HG03439 (cell line): ENCODE measurements at regions not wholly inside any gene's neighbourhood (a gene's known extent, or its start where the extent isn't known, plus 50 kb on each side); places are given as distances from the start of the nearest gene placed in this dataset.
"Not testable (repeated sequence)": the region's sequence is repeated elsewhere in the genome, so short reads cannot be mapped to it uniquely, and the experiment has no call there.

Experiments
- ATAC-seq: cut with Tn5 transposase; IDR thresholded peaks from one replicate; pipeline ENCODE4 v1.9.1; 2021; ENCODE audit warnings: mild to moderate bottlenecking, moderate library complexity; ENCODE audit not compliant: unreplicated experiment

- ATAC-seq: no peak
These were observed 541.4 kb downstream of the CSNK1G3 start for GRCh38 chr5:124053340-124053739.

GRCh38 chr5:124052201-124052600, 540.2 kb downstream of the CSNK1G3 start:
- no peak for ATAC-seq

- ATAC-seq: no peak
These were observed 538.3 kb downstream of the CSNK1G3 start for GRCh38 chr5:124050120-124050770.

- ATAC-seq: no peak
These were observed 533.4 kb downstream of the CSNK1G3 start for GRCh38 chr5:124045412-124045811.

- no peak for ATAC-seq
These were observed 532.6 kb downstream of the CSNK1G3 start for GRCh38 chr5:124044613-124045012.

- no peak for ATAC-seq
These were observed 531.5 kb downstream of the CSNK1G3 start for GRCh38 chr5:124043456-124043855.

GRCh38 chr5:124040799-124041198, 528.8 kb downstream of the CSNK1G3 start:
- ATAC-seq: no peak

GRCh38 chr5:124039410-124039809, 527.4 kb downstream of the CSNK1G3 start:
- no peak for ATAC-seq

GRCh38 chr5:124036786-124037185, 524.8 kb downstream of the CSNK1G3 start:
- ATAC-seq: no peak

- ATAC-seq: peak; percentile 98
These were observed 523.0 kb downstream of the CSNK1G3 start for GRCh38 chr5:124034963-124035362.

- ATAC-seq: peak; percentile 2
These were observed 522.2 kb downstream of the CSNK1G3 start for GRCh38 chr5:124034083-124034700.

GRCh38 chr5:124030043-124030491, 518.1 kb downstream of the CSNK1G3 start:
- no peak for ATAC-seq

- ATAC-seq: no peak
These were observed 515.5 kb downstream of the CSNK1G3 start for GRCh38 chr5:124027441-124027840.

- no peak for ATAC-seq
These were observed 513.4 kb downstream of the CSNK1G3 start for GRCh38 chr5:124025306-124025845.

- no peak for ATAC-seq
These were observed 511.0 kb downstream of the CSNK1G3 start for GRCh38 chr5:124022966-124023365.

- ATAC-seq: no peak
These were observed 509.8 kb downstream of the CSNK1G3 start for GRCh38 chr5:124021776-124022175.

- ATAC-seq: no peak
These were observed 509.2 kb downstream of the CSNK1G3 start for GRCh38 chr5:124021066-124021641.

- ATAC-seq: not testable (repeated sequence)
These were observed 505.3 kb downstream of the CSNK1G3 start for GRCh38 chr5:124017321-124017720.

GRCh38 chr5:124007675-124008398, 495.9 kb downstream of the CSNK1G3 start:
- no peak for ATAC-seq

- ATAC-seq: no peak
These were observed 489.1 kb downstream of the CSNK1G3 start for GRCh38 chr5:124001036-124001615.

GRCh38 chr5:124000538-124000937, 488.6 kb downstream of the CSNK1G3 start:
- ATAC-seq: no peak
